ENCODE measurements at regions not wholly inside any gene's neighbourhood (a gene's known extent, or its start where the extent isn't known, plus 50 kb on each side); places are given as distances from the start of the nearest gene placed in this dataset.

GRCh38 chr4:53703267-53703655 is 112.0 kb upstream of the LNX1 start:
- Histone ChIP-seq H3K36me3 (ENCODE audit: control insufficient read depth in 1 of 2, insufficient read depth in 2 of 2, low read length in 2 of 2) (no peaks in the 10 kb centered on the region), H3K9me2 (ENCODE audit: insufficient read depth) (no peaks in the 10 kb centered on the region), H3K27ac (ENCODE audit: low read depth, low read length) (no peak overlapping the region), H4K20me1 (ENCODE audit: insufficient read depth) (no peaks in the 10 kb centered on the region), H3K4me1 (ENCODE audit: control insufficient read depth in 1 of 2, insufficient read depth in 2 of 2, low read length in 2 of 2) (peaks cover 12 to 15% of the 10 kb centered on the region in 2 experiments), H3K27me3 (ENCODE audit: insufficient read depth, low read length) (no peaks in the 10 kb centered on the region; the same call in 1 of the 2 replicates), H3K4me2 (ENCODE audit: low read length) (peak overlapping the region; percentile 75), H2AFZ (ENCODE audit: low read depth, low read length, poor library complexity, severe bottlenecking) (peak overlapping the region; percentile 85), H3K4me3 (replicated peaks in 1 of 2; ENCODE audit: low read depth in 1 of 2, low read length in 2 of 2) (no peak overlapping the region), H3K9ac (ENCODE audit: low read length) (no peak overlapping the region), H3K79me2 (ENCODE audit: insufficient read depth, low read length) (no peaks in the 10 kb centered on the region), H3K9me3 (ENCODE audit: control insufficient read depth in 1 of 2, insufficient read depth in 1 of 2, low read depth in 1 of 2, low read length in 2 of 2) (no peaks in the 10 kb centered on the region)
- CTCF ChIA-PET = interaction anchor here (1.5 to 1.7 kb wide), 2 partner anchors 8 to 530 kb away, joined by 7 to 8 read pairs; no protein-coding TSS in a partner anchor
- RAD21 ChIA-PET (ENCODE audit: low non-redundant PET in 1 of 2, low total read pairs in 2 of 2, uncharacterized antibody in 2 of 2, unreplicated experiment in 2 of 2) = interaction anchor here in 1 of 2 experiments (1.5 kb wide), 1 partner anchor 531 kb away, joined by 5 read pairs; no protein-coding TSS in a partner anchor
- DNase-seq (ENCODE audit: low read depth, low spot score) (no peak), ATAC-seq (no peak)
- intact Hi-C loops (cut with micrococcal nuclease) = loop anchor here (10.0 kb wide), 1 partner anchor 688 kb away; no protein-coding TSS in a partner anchor
- POLR2A ChIA-PET = interaction anchor here (1.5 kb wide), 1 partner anchor 14 kb away, joined by 3 read pairs; no protein-coding TSS in a partner anchor
- TF ChIP-seq POLR2A (IDR thresholded peaks at IDR 0.05; ENCODE audit: borderline replicate concordance, extremely low read depth, insufficient read depth, insufficient read length) (no peak), JUND (IDR thresholded peaks at IDR 0.05) (no peak), ZFX (IDR thresholded peaks at IDR 0.05) (no peak), MAX (IDR thresholded peaks at IDR 0.05) (no peak), ZBTB33 (IDR thresholded peaks at IDR 0.05; ENCODE audit: extremely low read depth, insufficient replicate concordance, low read length) (no peak), CTCF (IDR thresholded peaks at IDR 0.05 in 2 of 3, conservative IDR thresholded peaks at IDR 0.05 in 1 of 3; ENCODE audit: borderline replicate concordance in 1 of 3, insufficient read depth in 1 of 3, low read depth in 2 of 3, low read length in 2 of 3) (no peak), SRF (IDR thresholded peaks at IDR 0.05; ENCODE audit: low read depth) (no peak), ATF3 (IDR thresholded peaks at IDR 0.05) (no peak), RAD21 (IDR thresholded peaks at IDR 0.05; ENCODE audit: low read depth) (no peak), ELF1 (IDR thresholded peaks at IDR 0.05; ENCODE audit: borderline replicate concordance, low read depth) (no peak), CEBPB (IDR thresholded peaks at IDR 0.05; ENCODE audit: low read depth) (no peak), YY1 (IDR thresholded peaks at IDR 0.05; ENCODE audit: extremely low read depth, insufficient replicate concordance, low read depth, low read length) (no peak), ZNF274 (IDR thresholded peaks at IDR 0.05; ENCODE audit: low read depth, low read length) (no peak), SIN3A (IDR thresholded peaks at IDR 0.05; ENCODE audit: low read depth) (no peak), EZH2 (IDR thresholded peaks at IDR 0.05) (no peak), SP1 (IDR thresholded peaks at IDR 0.05; ENCODE audit: low read depth) (no peak), EZH2phosphoT487 (IDR thresholded peaks at IDR 0.05; ENCODE audit: borderline replicate concordance) (no peak), EGR1 (IDR thresholded peaks at IDR 0.05; ENCODE audit: low read depth) (no peak), POLR2AphosphoS5 (IDR thresholded peaks at IDR 0.05; ENCODE audit: low read depth, low read length) (no peak)
- TF ChIP-seq, protein P1, sequence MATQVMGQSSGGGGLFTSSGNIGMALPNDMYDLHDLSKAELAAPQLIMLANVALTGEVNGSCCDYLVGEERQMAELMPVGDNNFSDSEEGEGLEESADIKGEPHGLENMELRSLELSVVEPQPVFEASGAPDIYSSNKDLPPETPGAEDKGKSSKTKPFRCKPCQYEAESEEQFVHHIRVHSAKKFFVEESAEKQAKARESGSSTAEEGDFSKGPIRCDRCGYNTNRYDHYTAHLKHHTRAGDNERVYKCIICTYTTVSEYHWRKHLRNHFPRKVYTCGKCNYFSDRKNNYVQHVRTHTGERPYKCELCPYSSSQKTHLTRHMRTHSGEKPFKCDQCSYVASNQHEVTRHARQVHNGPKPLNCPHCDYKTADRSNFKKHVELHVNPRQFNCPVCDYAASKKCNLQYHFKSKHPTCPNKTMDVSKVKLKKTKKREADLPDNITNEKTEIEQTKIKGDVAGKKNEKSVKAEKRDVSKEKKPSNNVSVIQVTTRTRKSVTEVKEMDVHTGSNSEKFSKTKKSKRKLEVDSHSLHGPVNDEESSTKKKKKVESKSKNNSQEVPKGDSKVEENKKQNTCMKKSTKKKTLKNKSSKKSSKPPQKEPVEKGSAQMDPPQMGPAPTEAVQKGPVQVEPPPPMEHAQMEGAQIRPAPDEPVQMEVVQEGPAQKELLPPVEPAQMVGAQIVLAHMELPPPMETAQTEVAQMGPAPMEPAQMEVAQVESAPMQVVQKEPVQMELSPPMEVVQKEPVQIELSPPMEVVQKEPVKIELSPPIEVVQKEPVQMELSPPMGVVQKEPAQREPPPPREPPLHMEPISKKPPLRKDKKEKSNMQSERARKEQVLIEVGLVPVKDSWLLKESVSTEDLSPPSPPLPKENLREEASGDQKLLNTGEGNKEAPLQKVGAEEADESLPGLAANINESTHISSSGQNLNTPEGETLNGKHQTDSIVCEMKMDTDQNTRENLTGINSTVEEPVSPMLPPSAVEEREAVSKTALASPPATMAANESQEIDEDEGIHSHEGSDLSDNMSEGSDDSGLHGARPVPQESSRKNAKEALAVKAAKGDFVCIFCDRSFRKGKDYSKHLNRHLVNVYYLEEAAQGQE (IDR thresholded peaks at IDR 0.05; ENCODE audit: low read depth) = no peak
- no TSS peak for BruUV-seq (replicated peaks)

Measured in HCT116 (cell line).